HEK293T (cell line): ENCODE measurements at regions not wholly inside any gene's neighbourhood (a gene's known extent, or its start where the extent isn't known, plus 50 kb on each side); places are given as distances from the start of the nearest gene placed in this dataset.

Source experiments
- ARNT ChIP-seq: fragments of 450-650 bp; IDR thresholded peaks from 2 replicates; pipeline ENCODE4 v1.6.1; 2017; ENCODE audit warnings: mild to moderate bottlenecking
- BHLHE40 ChIP-seq: fragments of 450-650 bp; IDR thresholded peaks from 2 replicates; pipeline ENCODE4 v1.6.1; 2016; ENCODE audit warnings: mild to moderate bottlenecking, moderate library complexity, borderline replicate concordance
- FOXK2 ChIP-seq: fragments of 450-650 bp; IDR thresholded peaks from 2 replicates; pipeline ENCODE4 v1.6.1; 2016; ENCODE audit warnings: mild to moderate bottlenecking
- FOXM1 ChIP-seq: fragments of 450-650 bp; IDR thresholded peaks from 2 replicates; pipeline ENCODE4 v1.6.1; 2017; ENCODE audit warnings: mild to moderate bottlenecking, borderline replicate concordance
- HDGF ChIP-seq: fragments of 450-650 bp; IDR thresholded peaks from 2 replicates; pipeline ENCODE4 v1.6.1; 2017; ENCODE audit warnings: antibody characterized with exemption, borderline replicate concordance
- SP1 ChIP-seq: fragments of 450-650 bp; IDR thresholded peaks from 2 replicates; pipeline ENCODE4 v1.6.1; 2017
- SUZ12 ChIP-seq: fragments of 450-650 bp; IDR thresholded peaks from 2 replicates; pipeline ENCODE4 v1.6.1; 2016; ENCODE audit warnings: mild to moderate bottlenecking
- TARDBP ChIP-seq: fragments of 450-650 bp; IDR thresholded peaks from 2 replicates; pipeline ENCODE4 v1.6.1; 2016

DNA sequence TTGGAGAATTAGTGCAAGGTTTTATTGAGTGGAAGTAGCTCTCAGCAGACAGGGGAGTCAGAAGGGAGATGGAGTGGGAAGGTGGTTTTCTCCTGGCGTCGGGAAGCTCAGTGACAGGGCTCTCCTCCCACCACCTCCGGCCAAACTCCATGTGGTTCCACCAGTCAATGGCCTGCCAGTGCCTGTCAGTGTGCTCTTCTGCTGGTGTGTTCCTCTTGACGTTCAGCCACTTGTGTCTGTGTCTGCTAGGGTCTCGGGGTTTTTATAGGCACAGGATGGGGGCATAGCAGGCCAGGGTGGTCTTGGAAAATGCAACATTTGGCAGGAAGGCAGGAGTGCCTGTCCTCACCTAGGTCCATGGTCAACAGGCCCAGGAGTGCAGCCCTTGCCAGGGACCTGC, 506.7 kb upstream of the KIF2B start:
- TF ChIP-seq BHLHE40 (no peak), SUZ12 (no peak), HDGF (no peak), SP1 (no peak), FOXM1 (no peak), ARNT (no peak), TARDBP (no peak), FOXK2 (no peak)
